Gastrocnemius medialis (tissue), 4 donors: ENCODE measurements at regions not wholly inside any gene's neighbourhood (a gene's known extent, or its start where the extent isn't known, plus 50 kb on each side); places are given as distances from the start of the nearest gene placed in this dataset.

Source experiments
- CTCF ChIP-seq, 5 experiments: fragments of 450-650 bp in 3 of 5; fragments of 200-600 bp in 2 of 5; sonication (generic) in 2 of 5; IDR thresholded peaks in 4 of 5; conservative IDR thresholded peaks in 1 of 5; 1 replicate in 4 of 5; 2 replicates in 1 of 5; pipeline ENCODE4 v1.5.1; 2016 to 2019; ENCODE audit warnings: antibody characterized with exemption in 5 of 5, mild to moderate bottlenecking in 3 of 5, moderate library complexity in 3 of 5
- POLR2A ChIP-seq, 2 donors: fragments of 450-650 bp; IDR thresholded peaks; one replicate each; pipeline ENCODE4 v1.6.1; 2017; ENCODE audit warnings: antibody characterized with exemption in 2 of 2, mild to moderate bottlenecking in 2 of 2, moderate library complexity in 2 of 2

- TF ChIP-seq POLR2A (IDR thresholded peaks at IDR 0.05) (no peak), CTCF (IDR thresholded peaks at IDR 0.05 in 4 of 5, conservative IDR thresholded peaks at IDR 0.05 in 1 of 5) (no peak)
These were observed 893.0 kb downstream of the SORCS3 start for GRCh38 chr10:105534086-105534485.
